SIG-M5 treated with dmso at 0.1 percent for 504 hours (cell line): ENCODE measurements at regions not wholly inside any gene's neighbourhood (a gene's known extent, or its start where the extent isn't known, plus 50 kb on each side); places are given as distances from the start of the nearest gene placed in this dataset.

Source experiments
- DNase-seq: peaks from one replicate; lab custom pipeline; 2025; ENCODE audit not compliant: unreplicated experiment; lab: John Stamatoyannopoulos, UW

DNA sequence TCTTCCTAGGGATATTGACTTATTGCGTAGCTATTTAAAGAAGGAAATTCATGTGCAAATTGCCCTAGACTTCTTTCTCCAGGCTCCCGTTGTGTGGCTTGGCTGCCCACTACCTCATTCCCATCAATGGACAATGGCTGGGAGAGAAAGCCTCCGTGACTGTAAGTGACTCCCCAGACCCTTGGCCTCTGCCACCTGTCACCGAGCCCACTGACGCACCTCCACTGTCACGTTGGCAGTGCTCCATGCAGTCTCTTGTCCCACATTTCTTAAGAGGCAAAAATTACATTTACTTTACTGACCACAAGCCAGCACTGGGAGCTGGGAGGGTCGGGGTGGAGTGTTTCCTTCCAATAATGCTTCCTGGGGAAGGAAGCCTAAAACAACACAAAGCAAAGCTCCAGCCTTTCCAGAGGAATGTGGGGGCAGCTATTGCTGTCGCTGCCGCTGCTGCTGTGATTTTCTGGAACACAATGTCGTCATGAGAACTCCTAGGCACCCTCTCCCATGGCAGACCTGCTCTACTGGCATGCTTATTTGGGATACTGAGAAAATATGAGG lies 89.7 kb upstream of the STEAP1B start:
- DNase-seq: no peak

DNA sequence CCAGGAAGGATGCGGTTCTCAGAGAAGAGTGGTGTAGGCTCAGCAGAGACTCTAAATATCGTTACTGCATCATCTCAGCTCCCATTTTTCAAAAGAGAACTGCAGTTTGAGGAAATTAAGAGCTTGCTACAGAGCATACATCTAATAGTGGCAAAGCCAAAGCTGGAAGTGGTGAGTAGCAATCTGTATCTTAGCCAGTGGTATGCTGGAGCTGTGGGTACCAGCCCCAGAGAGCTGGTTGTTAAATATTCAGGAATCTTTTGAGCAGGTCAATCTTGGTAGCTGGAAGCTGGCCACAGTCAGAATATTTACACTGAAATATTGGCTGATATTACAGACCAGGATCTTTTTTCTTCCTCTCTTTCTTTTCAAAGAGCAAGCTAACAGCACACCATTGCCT lies 88.4 kb upstream of the STEAP1B start:
- no peak for DNase-seq

DNA sequence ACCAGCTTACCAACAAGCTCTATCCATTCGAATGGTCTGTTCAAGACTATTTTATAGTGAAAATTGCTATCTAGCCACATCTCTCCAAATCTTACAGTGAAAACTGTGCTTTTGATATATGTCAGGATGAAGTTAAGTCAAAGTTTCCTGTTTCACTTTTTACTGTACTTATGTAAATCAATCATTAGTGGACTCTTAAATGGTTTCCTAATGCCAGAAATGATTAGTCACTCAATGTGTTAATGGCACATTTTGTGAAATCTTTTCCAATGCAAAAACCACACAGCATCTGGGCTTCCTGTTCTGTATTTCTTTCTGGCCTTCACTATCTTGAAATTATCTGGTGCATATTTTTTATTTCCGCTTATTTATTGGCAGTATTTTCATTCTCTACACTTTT lies 87.3 kb upstream of the STEAP1B start:
- peak; percentile 60 for DNase-seq

GRCh38 chr7:22586786-22587140 lies 86.8 kb upstream of the STEAP1B start:
- DNase-seq: peak; percentile 51

GRCh38 chr7:22586101-22586785 lies 86.3 kb upstream of the STEAP1B start:
- no peak for DNase-seq

DNA sequence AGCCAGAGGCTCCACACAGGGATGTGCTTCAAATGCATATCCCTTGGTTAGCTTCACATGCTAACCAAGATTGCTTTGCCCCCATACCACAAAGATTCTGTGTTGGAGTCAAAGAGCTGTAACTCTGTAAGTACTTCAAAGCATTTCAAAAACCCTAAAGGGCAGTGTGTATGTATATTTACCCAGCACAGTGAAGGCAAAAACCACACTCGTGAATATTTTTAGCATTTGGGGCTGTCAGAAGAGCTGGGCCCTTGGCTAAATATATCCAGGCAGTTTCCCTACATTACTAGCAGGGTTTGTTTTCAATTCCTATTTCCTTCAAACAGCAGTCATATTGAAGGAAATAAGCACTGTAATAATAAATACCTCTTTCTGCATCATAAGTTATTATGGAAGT lies 84.2 kb upstream of the STEAP1B start:
- peak; percentile 78 for DNase-seq

GRCh38 chr7:22582863-22583622 lies 83.1 kb upstream of the STEAP1B start:
- DNase-seq: peak; percentile 37

DNA sequence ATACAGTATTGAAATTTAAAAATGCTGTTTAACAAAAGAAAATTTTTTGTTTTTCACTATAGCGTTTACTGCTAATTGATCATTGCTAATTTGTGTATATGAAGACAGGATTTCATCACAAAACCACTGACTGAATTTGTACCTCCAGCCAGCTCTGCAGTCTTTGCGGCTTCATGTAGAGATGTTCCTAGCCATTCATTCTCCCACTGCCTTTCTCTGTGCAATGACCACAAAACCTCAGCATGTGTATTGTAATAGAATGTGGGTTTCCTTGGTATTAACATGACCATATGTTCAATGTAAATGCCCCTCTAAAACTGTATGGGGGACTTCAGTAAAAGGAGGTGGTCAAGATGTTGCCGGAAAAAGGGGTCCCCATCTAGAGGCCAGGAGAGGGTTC lies 81.1 kb upstream of the STEAP1B start:
- peak; percentile 73 for DNase-seq

GRCh38 chr7:22579961-22580360 lies 80.0 kb upstream of the STEAP1B start:
- no peak for DNase-seq

DNA sequence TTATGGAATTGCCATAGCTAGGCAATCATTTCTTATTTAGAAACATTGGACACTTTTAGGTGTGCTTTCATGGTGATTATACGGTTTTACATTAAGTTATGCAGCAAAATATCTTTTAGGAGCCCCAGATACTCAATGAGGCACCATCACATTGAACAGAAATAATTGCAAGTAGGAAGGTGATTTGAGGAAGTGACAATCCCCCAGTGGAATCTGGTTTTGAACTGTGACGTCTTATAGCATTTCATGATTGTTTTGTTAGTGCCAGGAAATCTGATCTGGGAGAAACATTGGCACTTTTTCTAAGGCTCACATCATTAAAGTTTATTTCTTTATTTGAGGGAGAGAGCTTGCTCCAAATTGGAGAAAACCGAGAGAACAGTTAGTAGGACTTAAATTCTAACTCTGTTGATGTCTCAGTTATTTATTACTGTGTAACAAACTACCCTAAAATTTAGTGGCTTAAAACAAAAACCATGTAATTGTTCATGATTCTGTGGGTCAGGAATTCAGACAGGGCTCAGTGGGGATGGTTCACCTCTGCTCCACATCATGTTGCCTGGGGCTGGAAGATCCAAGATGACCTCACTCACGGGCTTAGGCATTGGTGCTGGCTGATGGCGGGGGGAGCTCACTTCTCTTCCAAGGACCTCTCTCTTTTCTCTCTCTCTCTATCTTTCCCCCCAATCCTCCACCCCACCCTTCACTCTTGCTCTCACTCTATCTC lies 78.2 kb upstream of the STEAP1B start:
- peak; percentile 9 for DNase-seq

GRCh38 chr7:22577470-22578001 lies 77.5 kb upstream of the STEAP1B start:
- peak; percentile 73 for DNase-seq

GRCh38 chr7:22576612-22577469 lies 76.9 kb upstream of the STEAP1B start:
- no peak for DNase-seq

DNA sequence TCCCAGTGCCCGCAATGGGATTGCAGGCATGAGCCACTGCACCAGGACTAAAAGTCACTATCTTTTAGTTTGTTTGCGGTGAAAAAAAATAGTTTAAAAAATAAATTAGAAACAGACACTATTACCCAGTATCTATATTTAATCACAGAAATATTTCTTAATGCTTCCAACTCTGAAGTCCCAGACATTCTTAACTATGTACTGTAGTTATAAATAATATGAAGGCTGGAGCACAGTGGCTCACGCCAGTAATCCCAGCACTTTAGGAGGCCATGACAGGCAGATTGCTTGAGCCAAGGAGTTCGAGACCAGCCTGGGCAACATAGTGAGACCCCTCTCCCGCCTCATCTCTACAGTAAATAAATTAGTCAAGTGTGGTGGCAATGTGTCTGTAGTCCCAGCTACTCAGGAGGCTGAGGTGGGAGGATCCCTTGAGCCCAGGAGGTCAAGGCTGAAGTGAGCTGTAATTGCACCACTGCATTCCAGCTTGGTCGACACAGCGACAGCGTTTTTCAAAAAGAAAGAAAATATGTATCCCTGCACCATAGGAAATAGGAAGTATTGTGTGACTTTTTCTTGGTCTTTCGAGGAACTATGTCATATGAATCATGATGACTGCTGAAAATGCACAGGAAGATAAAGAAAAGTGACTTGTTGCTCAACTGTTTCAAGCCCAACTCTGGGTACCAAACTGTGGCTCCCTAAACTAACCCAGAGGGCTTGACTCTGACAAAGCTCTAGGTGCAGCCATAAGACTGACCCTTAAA lies 74.9 kb upstream of the STEAP1B start:
- peak; percentile 23 for DNase-seq

- peak; percentile 58 for DNase-seq
These were observed 72.9 kb upstream of the STEAP1B start for GRCh38 chr7:22572937-22573336.

DNA sequence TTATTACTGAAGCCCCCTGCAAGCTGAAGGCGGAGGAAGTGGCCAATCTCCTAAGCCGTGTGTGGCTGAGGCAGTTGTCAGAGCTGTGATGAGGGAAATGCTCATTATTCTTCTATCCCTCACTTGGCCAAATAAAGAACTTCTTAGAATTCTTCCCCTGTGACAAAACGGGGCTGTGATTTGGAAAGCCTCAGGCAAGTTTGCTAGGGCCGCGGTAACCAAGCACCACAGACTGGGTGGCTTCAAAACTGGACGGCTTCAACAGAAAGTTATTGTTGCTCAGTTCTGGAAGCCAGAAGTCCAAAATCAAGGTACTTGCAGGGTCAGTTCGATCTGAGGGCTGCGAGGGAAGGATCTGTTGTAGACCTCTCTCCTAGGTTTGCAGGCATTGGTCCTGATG lies 72.3 kb upstream of the STEAP1B start:
- no peak for DNase-seq

DNA sequence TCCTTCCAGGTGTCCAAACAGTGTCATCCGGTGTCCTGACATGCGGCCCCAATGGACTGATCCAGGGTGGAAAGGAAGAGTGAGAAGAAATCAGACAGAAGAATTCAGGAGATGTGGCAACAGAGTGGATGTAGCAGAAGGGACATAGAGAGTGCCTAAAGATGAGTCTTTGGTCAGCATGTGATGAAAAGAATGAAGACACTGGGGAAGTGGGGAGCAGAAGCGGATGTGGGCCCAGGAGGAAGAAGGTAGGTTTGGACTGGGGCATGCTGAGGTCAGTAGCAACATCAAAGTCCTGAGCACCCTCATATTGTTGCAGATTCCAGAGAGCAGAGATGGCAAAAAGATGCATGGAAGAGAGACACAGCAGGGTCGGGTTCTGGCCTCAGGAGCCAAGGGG lies 71.8 kb upstream of the STEAP1B start:
- peak; percentile 18 for DNase-seq

GRCh38 chr7:22569586-22570321 lies 69.8 kb upstream of the STEAP1B start:
- peak; percentile 72 for DNase-seq

DNA sequence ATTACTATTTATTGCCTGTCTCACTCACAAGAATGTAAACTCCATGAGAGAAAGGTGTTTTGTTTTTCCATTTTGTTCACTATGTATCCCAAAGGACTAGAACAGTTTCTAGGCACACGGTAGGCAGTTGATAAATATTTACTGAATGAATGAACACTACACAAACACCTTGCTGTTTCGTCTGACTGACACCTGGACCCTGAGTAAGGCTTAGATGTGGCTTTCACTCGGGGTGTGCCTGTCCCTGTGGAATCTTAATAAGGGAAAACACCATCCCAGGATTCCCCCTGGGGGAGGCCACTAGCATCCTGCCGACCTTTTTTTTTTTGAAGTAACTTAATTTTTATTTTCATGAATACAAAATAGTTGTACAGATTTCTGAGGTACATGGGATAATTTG lies 66.6 kb upstream of the STEAP1B start:
- DNase-seq: no peak

DNA sequence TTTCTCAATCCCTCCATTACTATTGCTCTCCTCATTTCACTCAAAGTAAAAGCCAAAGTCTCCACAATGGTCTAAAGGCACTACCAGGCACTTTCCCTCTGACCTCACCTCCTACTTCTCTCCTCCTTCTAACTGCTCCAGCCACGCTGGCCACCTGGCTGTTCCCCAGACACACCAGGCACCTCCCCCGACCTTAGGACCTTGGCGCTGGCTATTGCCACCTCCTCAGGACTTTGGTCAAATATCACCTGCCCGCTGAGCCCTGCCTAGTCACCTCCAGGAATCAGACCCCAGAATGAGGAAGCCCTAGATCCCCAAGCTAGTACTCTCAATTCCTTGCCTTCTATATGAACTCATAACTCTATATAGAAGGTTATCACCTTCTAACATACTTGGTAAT lies 66.2 kb upstream of the STEAP1B start:
- DNase-seq: no peak
